B cell (primary cell): ENCODE measurements at regions not wholly inside any gene's neighbourhood (a gene's known extent, or its start where the extent isn't known, plus 50 kb on each side); places are given as distances from the start of the nearest gene placed in this dataset.

Source experiments
- CTCF ChIP-seq: fragments of 200-600 bp; IDR thresholded peaks from one replicate; pipeline ENCODE4 v1.8.0; 2022; ENCODE audit warnings: antibody characterized with exemption, mild to moderate bottlenecking
- EZH2 ChIP-seq: IDR thresholded peaks from 2 replicates; pipeline ENCODE4 v1.6.1; 2012; ENCODE audit warnings: borderline replicate concordance, low read depth, mild to moderate bottlenecking, moderate library complexity, low read length; ENCODE audit not compliant: insufficient read depth, poor library complexity, severe bottlenecking

GRCh38 chr13:104450006-104450405 lies 1383.8 kb upstream of the SLC10A2 start:
- TF ChIP-seq EZH2 (no peak), CTCF (no peak)
